ENCODE measurements at regions not wholly inside any gene's neighbourhood (a gene's known extent, or its start where the extent isn't known, plus 50 kb on each side); places are given as distances from the start of the nearest gene placed in this dataset.

GRCh38 chr4:64156253-64156652 is 253.0 kb downstream of the TECRL start:
- Histone ChIP-seq H3K4ac (ENCODE audit: low read depth, low read length) (no peak overlapping the region), H4K5ac (ENCODE audit: low read depth, low read length) (no peak overlapping the region), H3K4me3 (ENCODE audit: insufficient read depth, low read depth, low read length) (no peak overlapping the region), H3K27me3 (ENCODE audit: control insufficient read depth, insufficient read depth, low read length) (no peaks in the 10 kb centered on the region), H3K36me3 (ENCODE audit: control insufficient read depth, insufficient read depth, low read length) (no peaks in the 10 kb centered on the region), H3K9me1 (ENCODE audit: insufficient read depth, low read length) (no peaks in the 10 kb centered on the region), H3K18ac (ENCODE audit: low read depth, low read length) (no peak overlapping the region), H2BK20ac (ENCODE audit: low read depth, low read length) (no peak overlapping the region), H2BK120ac (ENCODE audit: low read depth, low read length) (no peak overlapping the region), H4K8ac (ENCODE audit: low read depth in 2 of 2, low read length in 2 of 2) (no peak overlapping the region), H3K56ac (ENCODE audit: extremely low read depth, insufficient read depth, low read length) (no peak overlapping the region), H3K79me1 (ENCODE audit: low read depth in 1 of 2, low read length in 2 of 2) (no peaks in the 10 kb centered on the region), H4K20me1 (ENCODE audit: insufficient read depth, low read length) (no peaks in the 10 kb centered on the region), H3K4me2 (ENCODE audit: low read depth, low read length) (no peak overlapping the region), H3K23ac (ENCODE audit: low read depth, low read length) (no peak overlapping the region), H2AFZ (replicated peaks; ENCODE audit: low read length, poor library complexity) (no peak overlapping the region), H3K4me1 (ENCODE audit: control insufficient read depth, insufficient read depth, low read length) (no peaks in the 10 kb centered on the region), H3K9me3 (ENCODE audit: control insufficient read depth, insufficient read depth, low read length) (peaks cover 4% of the 10 kb centered on the region), H4K91ac (ENCODE audit: insufficient read depth, low read depth, low read length) (no peak overlapping the region), H2AK9ac (replicated peaks; ENCODE audit: low read depth, low read length, poor library complexity) (no peak overlapping the region), H2AK5ac (ENCODE audit: low read depth, low read length) (no peak overlapping the region), H2BK5ac (ENCODE audit: low read depth, low read length, poor library complexity, severe bottlenecking) (no peak overlapping the region), H3K9ac (ENCODE audit: low read depth, low read length) (no peak overlapping the region), H3K14ac (replicated peaks; ENCODE audit: low read depth, low read length) (no peak overlapping the region), H2BK15ac (ENCODE audit: low read depth, low read length) (no peak overlapping the region), H3K27ac (ENCODE audit: insufficient read depth, low read length) (no peak overlapping the region)
- DNase-seq: no peak
- BruUV-seq (replicated peaks): no TSS peak
- no peak for ATAC-seq (ENCODE audit: low read depth)
- dilution Hi-C loops (cut with HindIII; ENCODE audit: low sequenced_read_pairs, unreplicated experiment): no loop called here
- ChIA-PET CTCF (no interaction called here), POLR2A (ENCODE audit: unreplicated experiment) (no interaction called here)
- in situ Hi-C loops (cut with MboI; ENCODE audit: low sequenced_read_pairs): no loop called here
- intact Hi-C loops (cut with micrococcal nuclease): no loop called here
- no peak for TF ChIP-seq MXI1 (IDR thresholded peaks at IDR 0.05; ENCODE audit: borderline replicate concordance, low read depth, low read length)
- TF ChIP-seq MAZ (IDR thresholded peaks at IDR 0.05; ENCODE audit: borderline replicate concordance, low read depth, low read length): no peak

Measured in IMR-90 (cell line).